Activated CD4-positive, alpha-beta memory T cell treated with anti-CD3 and anti-CD28 coated beads for 36 hours (primary cell): ENCODE measurements at regions not wholly inside any gene's neighbourhood (a gene's known extent, or its start where the extent isn't known, plus 50 kb on each side); places are given as distances from the start of the nearest gene placed in this dataset.

ENCODE experiments used
- CTCF ChIA-PET: fragments of 350-600 bp; sonication (Branson Sonifier 250); formaldehyde crosslinking; loops from one replicate; lab custom pipeline; 2021; ENCODE audit warnings: antibody characterized with exemption, inconsistent platforms; lab: Charles Lee
- POLR2A ChIA-PET: fragments of 350-600 bp; sonication (Branson Sonifier 250); formaldehyde crosslinking; loops from one replicate; lab custom pipeline; 2021; ENCODE audit warnings: antibody characterized with exemption; lab: Charles Lee
- DNase-seq: peaks from one replicate; pipeline ENCODE4 v3.0.0-alpha.2; 2020
- H3K27ac Mint-ChIP-seq: one replicate; pipeline ENCODE4 v1.8.0; 2021; ENCODE audit warnings: mixed read lengths
- H3K27me3 Mint-ChIP-seq: one replicate; pipeline ENCODE4 v1.8.0; 2021; ENCODE audit warnings: mixed read lengths
- H3K36me3 Mint-ChIP-seq: one replicate; pipeline ENCODE4 v1.8.0; 2021; ENCODE audit warnings: mixed read lengths
- H3K4me1 Mint-ChIP-seq: one replicate; pipeline ENCODE4 v1.8.0; 2021; ENCODE audit warnings: low read depth, mixed read lengths
- H3K4me3 Mint-ChIP-seq: one replicate; pipeline ENCODE4 v1.8.0; 2021; ENCODE audit warnings: mild to moderate bottlenecking, mixed read lengths
- H3K9me3 Mint-ChIP-seq: one replicate; pipeline ENCODE4 v1.8.0; 2021; ENCODE audit warnings: mixed read lengths
- intact Hi-C: fragments of 100-400 bp; cut with micrococcal nuclease; formaldehyde crosslinking; loops from one replicate; pipeline ENCODE4 v1.15.1; 2023

GRCh38 chr4:130335417-130336194, 1239.7 kb downstream of the C4orf33 start:
- Mint-ChIP-seq H3K9me3 (peaks cover 2% of the 10 kb centered on the region), H3K27me3 (no peaks in the 10 kb centered on the region), H3K27ac (no peak overlapping the region), H3K4me1 (no peaks in the 10 kb centered on the region), H3K4me3 (no peak overlapping the region), H3K36me3 (no peaks in the 10 kb centered on the region)
- intact Hi-C loops: loop anchor here (5.0 kb wide), 1 partner anchor 277 kb away; no protein-coding TSS in a partner anchor
- ChIA-PET POLR2A (no interaction called here), CTCF (no interaction called here)
- no peak for DNase-seq

DNA sequence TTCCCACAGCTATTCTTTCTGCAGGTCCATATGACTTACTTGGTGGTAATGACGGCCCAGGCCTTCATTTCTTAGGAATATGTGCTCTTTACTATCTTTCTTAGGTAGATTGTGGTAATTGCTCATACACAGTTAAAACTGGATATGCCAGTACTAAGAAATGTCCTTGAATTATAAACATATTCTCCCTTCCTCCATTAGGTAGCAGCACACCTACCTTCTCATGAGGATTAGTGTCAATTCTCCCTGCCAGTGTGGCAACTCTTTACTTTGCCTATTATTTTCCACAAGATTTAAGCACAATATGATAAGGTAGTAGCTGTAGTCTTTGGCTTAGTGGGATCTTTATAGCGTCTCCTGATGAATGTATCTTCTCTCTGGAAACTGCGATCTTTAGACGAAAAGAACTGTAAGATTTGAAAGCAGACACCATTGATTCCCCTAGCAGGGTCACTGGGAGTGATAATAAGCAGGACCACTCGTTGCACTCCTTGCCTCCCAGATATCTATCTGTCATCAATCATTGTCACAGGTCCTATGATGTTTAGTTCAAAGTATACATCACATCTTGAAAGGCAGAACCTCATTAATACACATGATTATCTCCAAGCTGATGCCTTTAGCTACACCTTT, 1240.7 kb downstream of the C4orf33 start:
- H3K27me3 Mint-ChIP-seq: no peaks in the 10 kb centered on the region
- no peak overlapping the region for H3K4me3 Mint-ChIP-seq
- H3K36me3 Mint-ChIP-seq: no peaks in the 10 kb centered on the region
- no peak overlapping the region for H3K27ac Mint-ChIP-seq
- CTCF ChIA-PET: no interaction called here
- H3K9me3 Mint-ChIP-seq: peaks cover 2% of the 10 kb centered on the region
- no peaks in the 10 kb centered on the region for H3K4me1 Mint-ChIP-seq
- POLR2A ChIA-PET: no interaction called here
- DNase-seq: no peak
- intact Hi-C loops: loop anchor here (5.0 kb wide), 1 partner anchor 276 kb away; no protein-coding TSS in a partner anchor

- no peak overlapping the region for H3K4me3 Mint-ChIP-seq
- intact Hi-C loops: loop anchor here (5.0 kb wide), 1 partner anchor 273 kb away; no protein-coding TSS in a partner anchor
- no peaks in the 10 kb centered on the region for H3K36me3 Mint-ChIP-seq
- H3K27ac Mint-ChIP-seq: no peak overlapping the region
- H3K9me3 Mint-ChIP-seq: peaks cover 2% of the 10 kb centered on the region
- no peaks in the 10 kb centered on the region for H3K4me1 Mint-ChIP-seq
- POLR2A ChIA-PET: no interaction called here
- CTCF ChIA-PET: no interaction called here
- no peaks in the 10 kb centered on the region for H3K27me3 Mint-ChIP-seq
- no peak for DNase-seq
Measured at GRCh38 chr4:130338851-130339250, 1242.9 kb downstream of the C4orf33 start.

DNA sequence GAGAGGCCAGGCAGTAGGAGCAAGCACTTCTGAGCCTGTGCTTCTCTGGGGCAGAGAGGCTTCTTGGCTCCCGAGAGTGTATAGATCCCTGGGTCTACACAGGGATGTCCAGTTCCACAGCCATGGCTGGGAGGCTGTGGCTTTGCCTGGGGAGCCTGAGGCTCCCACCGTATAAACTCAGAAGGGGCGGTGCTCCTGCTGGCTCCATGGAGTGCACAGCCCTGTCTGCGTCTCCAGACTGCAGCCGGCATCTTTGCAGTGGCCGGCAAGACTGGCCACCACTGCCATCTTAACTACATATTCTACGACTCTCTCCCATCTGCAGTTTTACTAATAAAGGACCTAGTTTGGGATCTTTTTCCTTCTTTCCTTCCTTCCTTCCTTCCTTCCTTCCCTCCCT, 1253.8 kb downstream of the C4orf33 start:
- Mint-ChIP-seq H3K27me3 (no peaks in the 10 kb centered on the region), H3K27ac (no peak overlapping the region), H3K4me3 (no peak overlapping the region), H3K4me1 (no peaks in the 10 kb centered on the region), H3K9me3 (no peaks in the 10 kb centered on the region), H3K36me3 (no peaks in the 10 kb centered on the region)
- no peak for DNase-seq
- ChIA-PET POLR2A (no interaction called here), CTCF (no interaction called here)
- intact Hi-C loops: no loop called here

GRCh38 chr4:130356873-130357272, 1260.9 kb downstream of the C4orf33 start:
- Mint-ChIP-seq H3K4me1 (no peaks in the 10 kb centered on the region), H3K9me3 (peaks cover 2% of the 10 kb centered on the region)

GRCh38 chr4:130359542-130359941, 1263.6 kb downstream of the C4orf33 start:
- H3K9me3 Mint-ChIP-seq: peaks cover 3% of the 10 kb centered on the region

More at GRCh38 chr4:130356873-130357272, 1260.9 kb downstream of the C4orf33 start:
- intact Hi-C loops: no loop called here
- ChIA-PET POLR2A (no interaction called here), CTCF (no interaction called here)
- Mint-ChIP-seq H3K27me3 (no peaks in the 10 kb centered on the region), H3K4me3 (no peak overlapping the region), H3K27ac (no peak overlapping the region), H3K36me3 (no peaks in the 10 kb centered on the region)
- no peak for DNase-seq

GRCh38 chr4:130361616-130362015, 1265.7 kb downstream of the C4orf33 start:
- intact Hi-C loops: no loop called here
- no peaks in the 10 kb centered on the region for H3K4me1 Mint-ChIP-seq
- no peak overlapping the region for H3K4me3 Mint-ChIP-seq
- DNase-seq: no peak
- H3K27ac Mint-ChIP-seq: no peak overlapping the region
- H3K27me3 Mint-ChIP-seq: no peaks in the 10 kb centered on the region
- POLR2A ChIA-PET: no interaction called here
- H3K36me3 Mint-ChIP-seq: no peaks in the 10 kb centered on the region
- peaks cover 5% of the 10 kb centered on the region for H3K9me3 Mint-ChIP-seq
- CTCF ChIA-PET: no interaction called here

More at GRCh38 chr4:130359542-130359941, 1263.6 kb downstream of the C4orf33 start:
- H3K27me3 Mint-ChIP-seq: no peaks in the 10 kb centered on the region
- CTCF ChIA-PET: no interaction called here
- no peaks in the 10 kb centered on the region for H3K36me3 Mint-ChIP-seq
- no peak for DNase-seq
- H3K4me1 Mint-ChIP-seq: no peaks in the 10 kb centered on the region
- POLR2A ChIA-PET: no interaction called here
- no peak overlapping the region for H3K27ac Mint-ChIP-seq
- intact Hi-C loops: no loop called here
- no peak overlapping the region for H3K4me3 Mint-ChIP-seq

DNA sequence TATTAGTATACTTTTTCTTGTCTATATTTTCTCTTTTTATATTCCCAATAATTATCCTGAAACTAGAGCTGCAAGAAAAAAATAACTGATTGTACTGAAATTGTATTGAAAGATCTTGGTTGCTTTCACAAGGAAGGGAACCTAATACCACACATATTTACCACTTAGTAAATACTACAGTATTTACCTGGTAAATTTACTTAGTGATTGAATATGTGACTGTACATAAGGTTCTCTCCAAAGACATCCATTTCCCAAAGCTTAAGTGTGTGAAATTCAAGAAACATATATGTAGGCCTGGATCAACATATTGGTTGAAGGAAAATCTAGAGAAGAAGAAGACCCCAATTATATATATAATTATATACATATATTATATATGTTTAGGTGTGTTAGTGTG, 1272.7 kb downstream of the C4orf33 start:
- peaks cover 5% of the 10 kb centered on the region for H3K9me3 Mint-ChIP-seq
- DNase-seq: no peak
- no peaks in the 10 kb centered on the region for H3K36me3 Mint-ChIP-seq
- no peak overlapping the region for H3K27ac Mint-ChIP-seq
- intact Hi-C loops: no loop called here
- no peaks in the 10 kb centered on the region for H3K4me1 Mint-ChIP-seq
- no peaks in the 10 kb centered on the region for H3K27me3 Mint-ChIP-seq
- no peak overlapping the region for H3K4me3 Mint-ChIP-seq
- ChIA-PET CTCF (no interaction called here), POLR2A (no interaction called here)

GRCh38 chr4:130393231-130393630, 1297.3 kb downstream of the C4orf33 start:
- POLR2A ChIA-PET: no interaction called here
- H3K27ac Mint-ChIP-seq: no peak overlapping the region
- H3K27me3 Mint-ChIP-seq: no peaks in the 10 kb centered on the region
- H3K4me1 Mint-ChIP-seq: no peaks in the 10 kb centered on the region
- no peaks in the 10 kb centered on the region for H3K36me3 Mint-ChIP-seq
- peaks cover 11% of the 10 kb centered on the region for H3K9me3 Mint-ChIP-seq
- CTCF ChIA-PET: no interaction called here
- intact Hi-C loops: no loop called here
- DNase-seq: no peak
- H3K4me3 Mint-ChIP-seq: no peak overlapping the region

DNA sequence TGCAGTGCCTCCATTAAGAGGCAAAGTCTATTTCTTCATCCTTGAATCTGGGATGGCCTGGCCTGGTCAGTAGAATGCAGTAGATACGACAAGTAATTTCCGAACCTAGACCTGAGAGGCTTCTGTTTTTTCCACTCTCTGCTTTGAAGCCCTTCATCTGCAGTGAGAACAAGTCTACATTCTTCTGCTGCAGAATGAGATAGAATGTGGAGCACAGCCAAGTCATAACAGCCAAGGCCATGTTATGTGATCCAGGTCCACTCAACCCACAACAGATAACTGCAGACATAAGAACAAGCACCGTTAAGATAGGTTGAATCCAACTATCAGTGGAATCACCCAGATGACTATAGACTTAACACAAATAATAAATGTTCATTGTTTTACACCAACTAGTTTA, 1297.7 kb downstream of the C4orf33 start:
- Mint-ChIP-seq H3K4me1 (no peaks in the 10 kb centered on the region), H3K36me3 (no peaks in the 10 kb centered on the region)

GRCh38 chr4:130395871-130396270, 1299.9 kb downstream of the C4orf33 start:
- intact Hi-C loops: no loop called here
- Mint-ChIP-seq H3K36me3 (no peaks in the 10 kb centered on the region), H3K9me3 (peaks cover 11% of the 10 kb centered on the region), H3K27me3 (no peaks in the 10 kb centered on the region), H3K4me3 (no peak overlapping the region), H3K4me1 (no peaks in the 10 kb centered on the region), H3K27ac (no peak overlapping the region)
- ChIA-PET CTCF (no interaction called here), POLR2A (no interaction called here)
- DNase-seq: no peak

More for the DNA sequence above, 1297.7 kb downstream of the C4orf33 start:
- POLR2A ChIA-PET: no interaction called here
- no peaks in the 10 kb centered on the region for H3K27me3 Mint-ChIP-seq
- no peak overlapping the region for H3K27ac Mint-ChIP-seq
- DNase-seq: no peak
- intact Hi-C loops: no loop called here
- no peak overlapping the region for H3K4me3 Mint-ChIP-seq
- H3K9me3 Mint-ChIP-seq: peaks cover 11% of the 10 kb centered on the region
- CTCF ChIA-PET: no interaction called here

DNA sequence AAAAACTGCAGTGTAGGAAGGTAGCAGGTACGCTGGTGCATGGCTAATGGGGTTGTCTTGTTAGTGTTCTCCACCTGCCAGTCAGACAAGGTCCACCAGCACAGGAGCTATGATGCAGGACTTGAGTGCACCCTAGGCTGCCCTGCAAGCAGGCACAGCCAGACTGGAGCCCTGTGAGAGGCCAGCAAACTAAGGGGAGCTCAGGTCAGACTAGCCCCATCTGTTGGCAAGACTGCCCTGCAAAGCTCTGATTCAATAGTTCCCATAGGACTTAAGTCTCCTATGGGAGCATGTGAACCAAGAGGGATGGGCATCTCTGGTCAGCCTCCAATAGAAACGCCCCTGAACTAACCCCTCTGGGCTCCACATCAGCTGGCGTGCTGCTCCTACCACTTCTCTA, 1307.3 kb downstream of the C4orf33 start:
- no peaks in the 10 kb centered on the region for H3K27me3 Mint-ChIP-seq
- H3K27ac Mint-ChIP-seq: no peak overlapping the region

GRCh38 chr4:130416228-130416627, 1320.3 kb downstream of the C4orf33 start:
- H3K27ac Mint-ChIP-seq: no peak overlapping the region
- no peaks in the 10 kb centered on the region for H3K36me3 Mint-ChIP-seq
- ChIA-PET CTCF (no interaction called here), POLR2A (no interaction called here)
- no peak overlapping the region for H3K4me3 Mint-ChIP-seq
- peaks cover 7% of the 10 kb centered on the region for H3K9me3 Mint-ChIP-seq
- intact Hi-C loops: no loop called here
- DNase-seq: no peak
- H3K27me3 Mint-ChIP-seq: no peaks in the 10 kb centered on the region
- no peaks in the 10 kb centered on the region for H3K4me1 Mint-ChIP-seq

More for the DNA sequence above, 1307.3 kb downstream of the C4orf33 start:
- no peak for DNase-seq
- Mint-ChIP-seq H3K36me3 (no peaks in the 10 kb centered on the region), H3K9me3 (peaks cover 7% of the 10 kb centered on the region), H3K4me1 (no peaks in the 10 kb centered on the region), H3K4me3 (no peak overlapping the region)
- intact Hi-C loops: no loop called here
- ChIA-PET POLR2A (no interaction called here), CTCF (no interaction called here)
